Astrocyte of the spinal cord (primary cell): ENCODE measurements at regions not wholly inside any gene's neighbourhood (a gene's known extent, or its start where the extent isn't known, plus 50 kb on each side); places are given as distances from the start of the nearest gene placed in this dataset.

Experiments used
- DNase-seq: peaks from one replicate; pipeline ENCODE4 v3.0.0; 2011; ENCODE audit warnings: low read depth, low spot score
- H3K4me3 ChIP-seq: 2 replicates; pipeline ENCODE4 v1.5.1; 2011; ENCODE audit warnings: low read depth, mild to moderate bottlenecking, low read length, moderate library complexity
- in situ Hi-C: cut with HindIII; loops from 2 replicates; pipeline ENCODE4 v1.10.0; 2017; ENCODE audit warnings: low sequenced_read_pairs
- TF ChIP-seq, protein P1 (sequence below): IDR thresholded peaks from 2 replicates; pipeline ENCODE4 v1.5.1; 2012; ENCODE audit warnings: low read depth, mild to moderate bottlenecking, low read length, inconsistent platforms

DNA sequence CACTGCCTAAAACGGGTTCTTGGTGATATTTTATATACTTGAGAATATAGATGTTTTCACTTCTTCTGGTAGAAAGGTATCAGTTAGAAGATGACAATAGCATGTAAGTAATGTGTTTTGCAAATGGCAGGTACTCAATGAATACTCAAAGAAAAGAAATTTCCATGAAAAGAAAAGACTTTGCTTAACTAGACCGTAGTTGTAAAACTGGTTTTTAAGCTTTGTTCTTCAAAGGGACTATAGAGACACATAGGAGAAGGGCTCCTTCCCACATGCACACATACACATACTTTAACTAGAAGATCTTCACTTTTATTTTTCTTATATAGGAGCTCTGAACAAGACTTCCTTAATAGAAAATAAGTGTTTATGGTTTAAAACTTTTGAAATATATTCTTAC, 215.3 kb upstream of the RND3 start:
- TF ChIP-seq, protein P1, sequence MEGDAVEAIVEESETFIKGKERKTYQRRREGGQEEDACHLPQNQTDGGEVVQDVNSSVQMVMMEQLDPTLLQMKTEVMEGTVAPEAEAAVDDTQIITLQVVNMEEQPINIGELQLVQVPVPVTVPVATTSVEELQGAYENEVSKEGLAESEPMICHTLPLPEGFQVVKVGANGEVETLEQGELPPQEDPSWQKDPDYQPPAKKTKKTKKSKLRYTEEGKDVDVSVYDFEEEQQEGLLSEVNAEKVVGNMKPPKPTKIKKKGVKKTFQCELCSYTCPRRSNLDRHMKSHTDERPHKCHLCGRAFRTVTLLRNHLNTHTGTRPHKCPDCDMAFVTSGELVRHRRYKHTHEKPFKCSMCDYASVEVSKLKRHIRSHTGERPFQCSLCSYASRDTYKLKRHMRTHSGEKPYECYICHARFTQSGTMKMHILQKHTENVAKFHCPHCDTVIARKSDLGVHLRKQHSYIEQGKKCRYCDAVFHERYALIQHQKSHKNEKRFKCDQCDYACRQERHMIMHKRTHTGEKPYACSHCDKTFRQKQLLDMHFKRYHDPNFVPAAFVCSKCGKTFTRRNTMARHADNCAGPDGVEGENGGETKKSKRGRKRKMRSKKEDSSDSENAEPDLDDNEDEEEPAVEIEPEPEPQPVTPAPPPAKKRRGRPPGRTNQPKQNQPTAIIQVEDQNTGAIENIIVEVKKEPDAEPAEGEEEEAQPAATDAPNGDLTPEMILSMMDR, result no peak
- no peak for DNase-seq
- no peak overlapping the region for H3K4me3 ChIP-seq
- in situ Hi-C loops, result no loop called here

DNA sequence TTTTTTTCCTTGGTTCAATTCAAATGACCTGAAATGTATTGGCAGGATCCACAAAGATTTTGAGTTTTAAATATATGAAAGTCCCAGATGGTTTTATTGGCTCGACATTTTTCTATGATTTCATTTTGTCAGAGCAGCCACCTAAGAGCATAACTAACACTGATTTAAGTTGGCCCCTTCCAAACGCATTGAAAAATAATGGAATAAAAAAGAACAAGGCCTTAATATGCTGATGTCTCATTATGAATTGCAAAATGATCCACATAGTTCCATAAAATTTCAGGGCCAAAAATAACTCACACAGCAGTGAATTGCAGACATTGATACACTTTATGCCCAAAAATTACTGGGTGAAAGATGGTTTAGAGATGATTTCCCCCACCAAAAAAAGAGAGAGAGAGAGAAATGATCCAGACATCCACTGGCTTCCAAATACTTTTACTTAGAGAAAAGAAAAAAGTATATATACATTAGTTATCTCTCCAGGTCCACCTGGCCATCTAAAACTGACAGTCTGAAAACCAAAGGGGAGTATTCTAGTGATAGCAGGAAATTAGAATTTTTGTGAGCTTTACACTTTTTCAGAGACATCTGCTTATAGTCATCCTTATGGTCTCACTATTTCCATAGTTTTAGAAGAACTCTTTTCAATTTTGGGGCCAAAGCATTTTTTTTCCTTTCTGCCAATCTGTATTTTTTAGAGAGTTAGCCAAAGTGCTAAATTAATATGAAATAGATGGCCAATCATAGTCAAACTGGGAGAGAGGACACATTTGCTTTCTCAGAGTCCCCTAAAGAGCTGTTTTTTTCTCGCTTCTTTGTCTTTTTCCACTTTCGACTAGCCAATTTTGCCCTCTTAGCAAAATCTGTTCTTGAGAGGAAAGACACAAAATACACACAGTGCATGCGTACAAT, 213.5 kb upstream of the RND3 start:
- TF ChIP-seq, protein P1, result no peak
- in situ Hi-C loops, result no loop called here
- DNase-seq, result no peak
- no peak overlapping the region for H3K4me3 ChIP-seq

DNA sequence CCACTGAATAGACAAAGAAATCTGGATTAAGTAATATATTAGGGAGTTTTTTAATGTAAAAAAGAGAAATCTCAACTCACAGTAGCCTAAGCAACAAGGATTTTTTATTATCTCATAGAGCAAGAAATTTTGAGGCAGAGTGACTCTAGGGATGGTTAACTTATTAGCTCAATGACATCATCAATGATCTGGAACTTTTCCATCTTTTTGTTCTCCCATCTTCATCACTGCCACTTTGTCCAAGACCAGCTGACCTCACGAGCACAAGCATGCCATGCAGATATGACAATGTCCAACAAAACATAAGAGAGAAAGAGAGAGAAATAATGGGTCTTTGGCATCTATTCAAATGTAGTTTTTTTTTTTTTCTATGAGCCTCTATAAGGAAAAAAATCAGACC, 211.8 kb upstream of the RND3 start:
- TF ChIP-seq, protein P1, result no peak
- in situ Hi-C loops, result no loop called here
- H3K4me3 ChIP-seq, result no peak overlapping the region
- DNase-seq, result no peak

DNA sequence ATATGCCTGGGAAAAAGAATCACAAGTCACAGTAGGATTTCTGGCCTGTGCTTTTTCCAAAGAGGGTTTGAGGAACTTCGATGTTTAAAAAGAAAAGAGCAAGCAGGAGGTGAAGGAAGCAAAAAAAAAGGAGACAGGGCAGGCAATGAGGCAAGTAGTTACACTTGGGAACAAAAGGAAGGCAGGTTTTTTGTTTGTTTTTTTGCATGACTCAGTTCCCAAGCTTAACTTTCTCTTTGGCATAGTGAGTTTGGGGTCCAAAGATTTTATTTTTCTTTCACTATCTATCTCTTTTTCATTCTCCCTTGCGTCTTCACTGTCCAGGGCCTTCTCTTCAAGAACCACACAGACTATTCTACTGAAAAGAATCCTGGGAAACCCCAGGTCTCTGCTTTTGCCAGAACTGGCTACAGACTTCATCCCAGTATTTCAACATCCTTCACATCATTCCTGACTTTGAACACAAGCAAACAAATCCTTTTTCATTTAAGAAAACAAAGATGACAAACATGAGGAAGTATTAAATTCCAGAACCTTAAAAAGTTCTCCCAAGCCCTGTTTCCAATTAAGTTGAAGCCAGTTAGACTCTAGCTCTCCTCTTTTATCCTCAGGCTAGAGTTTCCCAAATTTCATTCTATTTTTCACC, 210.7 kb upstream of the RND3 start:
- DNase-seq, result peak; percentile 54
- H3K4me3 ChIP-seq, result no peak overlapping the region
- in situ Hi-C loops, result no loop called here
- TF ChIP-seq, protein P1, result no peak

DNA sequence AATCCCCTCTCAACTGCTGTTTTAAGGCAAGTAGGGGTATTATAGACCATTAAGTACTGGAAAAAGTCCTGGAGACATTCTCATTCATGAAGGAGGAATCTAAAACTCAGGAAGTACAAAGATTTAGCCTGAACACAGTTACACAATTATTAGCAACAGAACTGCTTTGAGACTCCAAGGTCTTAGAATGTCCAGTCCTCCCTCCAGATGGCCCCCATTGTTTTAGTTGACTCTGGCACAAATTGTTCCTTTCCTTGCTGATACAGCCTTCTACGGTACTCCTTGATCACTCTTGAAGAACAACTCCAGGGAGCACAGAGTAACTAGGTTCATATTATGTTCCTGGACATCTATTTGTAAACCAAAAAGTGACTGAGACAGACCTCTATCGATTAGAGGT, 210.1 kb upstream of the RND3 start:
- no peak overlapping the region for H3K4me3 ChIP-seq
- in situ Hi-C loops, result no loop called here
- TF ChIP-seq, protein P1, result no peak
- no peak for DNase-seq

DNA sequence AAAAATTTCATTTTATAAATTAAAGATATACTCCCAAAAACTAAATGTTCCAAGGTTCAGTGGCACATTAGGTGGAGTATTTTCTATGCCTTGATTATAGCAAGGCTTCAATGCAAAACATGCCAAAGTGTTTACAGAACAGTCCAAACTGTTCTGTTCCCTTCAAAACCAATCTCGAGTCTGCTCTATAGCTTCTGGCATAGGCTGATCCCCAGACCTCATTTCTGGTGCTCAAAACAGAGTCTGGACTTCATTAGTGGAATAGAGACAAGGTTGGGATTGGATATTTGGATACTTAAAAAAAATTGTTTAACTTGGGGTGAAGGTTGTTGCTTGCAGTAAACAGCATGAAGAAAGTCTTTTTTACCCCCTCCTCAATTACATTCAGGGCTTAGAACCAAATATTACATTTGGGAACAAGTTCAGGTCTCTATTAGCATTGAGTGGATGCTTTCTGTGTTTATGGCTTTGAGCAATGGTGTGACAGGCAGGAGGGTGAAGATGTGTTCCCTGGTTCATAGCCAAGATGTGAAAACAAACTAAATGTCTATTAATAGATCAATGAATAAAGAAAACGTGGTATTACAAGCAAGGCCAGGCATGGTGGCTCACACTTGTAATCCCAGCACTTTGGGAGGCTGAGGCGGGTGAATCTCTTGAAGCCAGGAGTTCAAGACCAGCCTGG, 208.1 kb upstream of the RND3 start:
- no peak overlapping the region for H3K4me3 ChIP-seq
- no peak for DNase-seq
- TF ChIP-seq, protein P1, result no peak
- in situ Hi-C loops, result no loop called here
